ENCODE measurements at regions not wholly inside any gene's neighbourhood (a gene's known extent, or its start where the extent isn't known, plus 50 kb on each side); places are given as distances from the start of the nearest gene placed in this dataset.
"Not testable (repeated sequence)": the region's sequence is repeated elsewhere in the genome, so short reads cannot be mapped to it uniquely, and the experiment has no call there.

DNA sequence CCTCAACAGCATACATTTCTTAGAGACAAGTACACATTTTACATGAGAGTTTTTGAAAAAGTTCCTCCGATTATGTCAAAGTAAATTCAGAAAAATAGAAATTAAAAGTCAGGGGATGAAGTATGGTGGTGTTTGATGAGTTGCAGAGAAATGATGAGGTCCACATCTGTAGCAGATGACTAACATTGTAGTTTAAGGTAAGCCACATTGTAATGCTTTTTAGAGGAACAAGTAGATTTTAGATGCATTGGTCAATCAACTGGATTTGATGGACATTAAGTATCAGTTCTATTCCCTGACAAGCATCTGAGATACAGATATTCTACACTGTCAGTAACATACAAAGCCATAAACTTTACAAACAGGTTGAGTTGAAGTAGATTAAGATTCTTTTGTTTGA lies 402.4 kb upstream of the RORB start:
- no peaks in the 10 kb centered on the region for H3K9me3 ChIP-seq
- no peaks in the 10 kb centered on the region for H3K27me3 ChIP-seq
- intact Hi-C loops (cut with DNase I): no loop called here
- no peaks in the 10 kb centered on the region for H3K4me1 ChIP-seq
- no peak overlapping the region for H3K27ac ChIP-seq (replicated peaks in 1 of 4)
- 94% methylated on average over 1 of the region's 1 CpG for WGBS
- DNase-seq (ENCODE audit: extremely low spot score): no peak
- H3K36me3 ChIP-seq: no peaks in the 10 kb centered on the region
- no peak overlapping the region for H3K4me3 ChIP-seq
- no peak for TF ChIP-seq EP300 (IDR thresholded peaks at IDR 0.05)
- no peak for TF ChIP-seq POLR2A (IDR thresholded peaks at IDR 0.05; ENCODE audit: low read depth)
- TF ChIP-seq POLR2AphosphoS5 (IDR thresholded peaks at IDR 0.05): no peak
- TF ChIP-seq, protein P1, sequence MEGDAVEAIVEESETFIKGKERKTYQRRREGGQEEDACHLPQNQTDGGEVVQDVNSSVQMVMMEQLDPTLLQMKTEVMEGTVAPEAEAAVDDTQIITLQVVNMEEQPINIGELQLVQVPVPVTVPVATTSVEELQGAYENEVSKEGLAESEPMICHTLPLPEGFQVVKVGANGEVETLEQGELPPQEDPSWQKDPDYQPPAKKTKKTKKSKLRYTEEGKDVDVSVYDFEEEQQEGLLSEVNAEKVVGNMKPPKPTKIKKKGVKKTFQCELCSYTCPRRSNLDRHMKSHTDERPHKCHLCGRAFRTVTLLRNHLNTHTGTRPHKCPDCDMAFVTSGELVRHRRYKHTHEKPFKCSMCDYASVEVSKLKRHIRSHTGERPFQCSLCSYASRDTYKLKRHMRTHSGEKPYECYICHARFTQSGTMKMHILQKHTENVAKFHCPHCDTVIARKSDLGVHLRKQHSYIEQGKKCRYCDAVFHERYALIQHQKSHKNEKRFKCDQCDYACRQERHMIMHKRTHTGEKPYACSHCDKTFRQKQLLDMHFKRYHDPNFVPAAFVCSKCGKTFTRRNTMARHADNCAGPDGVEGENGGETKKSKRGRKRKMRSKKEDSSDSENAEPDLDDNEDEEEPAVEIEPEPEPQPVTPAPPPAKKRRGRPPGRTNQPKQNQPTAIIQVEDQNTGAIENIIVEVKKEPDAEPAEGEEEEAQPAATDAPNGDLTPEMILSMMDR (IDR thresholded peaks at IDR 0.05): no peak

DNA sequence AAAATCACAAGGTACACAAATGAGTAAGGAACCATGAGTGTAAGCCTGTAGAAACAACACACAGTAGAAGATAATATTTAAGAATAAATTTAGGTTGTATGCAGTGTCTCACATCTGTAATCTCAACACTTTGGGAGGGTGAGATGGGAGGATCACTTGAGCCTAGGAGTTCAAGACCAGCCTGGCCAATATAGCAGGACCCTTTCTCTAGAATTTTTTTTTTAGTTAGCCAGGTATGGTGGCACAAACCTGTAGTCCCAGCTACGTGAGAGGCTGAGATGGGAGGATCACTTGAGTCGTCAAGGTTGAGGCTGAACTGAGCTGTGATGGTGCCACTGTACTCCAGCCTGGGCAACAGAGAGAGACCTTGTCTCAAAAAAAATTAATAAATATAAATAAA lies 401.2 kb upstream of the RORB start:
- Histone ChIP-seq H3K27me3 (no peaks in the 10 kb centered on the region), H3K27ac (replicated peaks in 1 of 4) (no peak overlapping the region), H3K4me3 (no peak overlapping the region), H3K4me1 (no peaks in the 10 kb centered on the region), H3K36me3 (no peaks in the 10 kb centered on the region), H3K9me3 (no peaks in the 10 kb centered on the region)
- TF ChIP-seq POLR2AphosphoS5 (IDR thresholded peaks at IDR 0.05) (no peak), POLR2A (IDR thresholded peaks at IDR 0.05; ENCODE audit: low read depth) (no peak), EP300 (IDR thresholded peaks at IDR 0.05) (no peak)
- TF ChIP-seq, protein P1 (IDR thresholded peaks at IDR 0.05): no peak
- WGBS: 88% methylated on average over 2 of the region's 2 CpGs
- no peak for DNase-seq (ENCODE audit: extremely low spot score)
- intact Hi-C loops (cut with DNase I): no loop called here

DNA sequence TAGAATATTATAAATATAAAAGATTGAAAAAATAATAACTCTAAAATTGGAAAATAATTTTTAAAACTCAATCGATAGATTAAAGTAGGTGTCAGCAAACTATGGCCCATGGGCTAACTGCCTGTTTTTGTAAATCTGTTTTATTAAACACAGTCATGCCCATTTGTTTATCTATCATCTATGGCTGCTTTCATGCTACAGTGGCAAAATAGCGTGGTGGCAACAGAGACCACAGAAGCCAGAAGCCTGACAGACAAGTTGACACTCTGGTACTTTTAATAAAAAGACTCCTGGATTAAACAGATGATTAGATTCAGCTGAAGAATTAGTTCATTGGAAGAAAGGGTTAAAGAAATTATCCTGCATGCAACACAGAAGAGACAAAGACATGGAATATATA lies 400.7 kb upstream of the RORB start:
- no peak for DNase-seq (ENCODE audit: extremely low spot score)
- TF ChIP-seq POLR2AphosphoS5 (IDR thresholded peaks at IDR 0.05) (no peak), EP300 (IDR thresholded peaks at IDR 0.05) (no peak), POLR2A (IDR thresholded peaks at IDR 0.05; ENCODE audit: low read depth) (no peak)
- TF ChIP-seq, protein P1 (IDR thresholded peaks at IDR 0.05): no peak
- no peak overlapping the region for H3K27ac ChIP-seq (replicated peaks in 1 of 4)
- H3K36me3 ChIP-seq: no peaks in the 10 kb centered on the region
- intact Hi-C loops (cut with DNase I): no loop called here
- H3K9me3 ChIP-seq: no peaks in the 10 kb centered on the region
- H3K4me3 ChIP-seq: no peak overlapping the region
- H3K27me3 ChIP-seq: no peaks in the 10 kb centered on the region
- WGBS: 84% methylated on average over 2 of the region's 2 CpGs
- H3K4me1 ChIP-seq: no peaks in the 10 kb centered on the region

DNA sequence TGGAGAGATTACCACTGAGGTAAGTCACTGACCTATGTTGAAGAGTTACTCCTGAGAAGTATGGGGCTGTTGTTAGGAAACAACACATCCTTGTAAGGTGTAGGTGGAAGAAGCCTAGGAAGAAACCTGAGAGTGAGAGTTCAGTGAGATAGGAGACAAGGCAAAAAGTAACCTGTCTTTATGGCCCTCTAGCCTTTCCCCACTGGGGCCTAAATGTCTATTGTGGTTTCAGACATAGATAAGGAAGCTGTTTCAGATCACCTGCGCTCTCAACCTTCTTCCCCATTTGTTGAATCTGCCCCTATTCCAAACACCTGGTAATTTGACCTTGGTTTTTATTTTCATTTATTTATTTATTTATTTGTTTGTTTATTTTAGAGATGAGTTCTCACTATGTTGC lies 397.1 kb upstream of the RORB start:
- H3K9me3 ChIP-seq: no peaks in the 10 kb centered on the region
- TF ChIP-seq EP300 (IDR thresholded peaks at IDR 0.05): no peak
- no peak for TF ChIP-seq POLR2AphosphoS5 (IDR thresholded peaks at IDR 0.05)
- TF ChIP-seq POLR2A (IDR thresholded peaks at IDR 0.05; ENCODE audit: low read depth): no peak
- TF ChIP-seq, protein P1 (IDR thresholded peaks at IDR 0.05): no peak
- H3K4me3 ChIP-seq: no peak overlapping the region
- DNase-seq (ENCODE audit: extremely low spot score): no peak
- no peaks in the 10 kb centered on the region for H3K27me3 ChIP-seq
- intact Hi-C loops (cut with DNase I): no loop called here
- no peak overlapping the region for H3K27ac ChIP-seq (replicated peaks in 1 of 4)
- no peaks in the 10 kb centered on the region for H3K4me1 ChIP-seq
- 89% methylated on average over 1 of the region's 1 CpG for WGBS
- no peaks in the 10 kb centered on the region for H3K36me3 ChIP-seq

DNA sequence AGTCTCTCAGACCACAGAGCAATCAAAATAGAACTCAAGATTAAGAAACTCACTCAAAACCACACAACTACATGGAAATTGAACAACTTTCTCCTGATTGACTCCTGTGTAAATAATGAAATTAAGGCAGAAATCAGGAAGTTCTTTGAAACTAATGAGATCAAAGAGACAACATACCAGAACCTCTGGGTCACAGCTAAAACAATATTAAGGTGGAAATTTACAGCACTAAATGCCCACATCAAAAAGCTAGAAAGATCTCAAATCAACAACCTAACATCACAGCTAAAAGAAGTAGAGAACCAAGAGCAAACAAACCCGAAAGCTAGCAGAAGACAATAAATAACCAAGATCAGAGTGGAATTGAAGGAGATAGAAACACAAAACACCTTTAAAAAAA lies 395.0 kb upstream of the RORB start:
- DNase-seq (ENCODE audit: extremely low spot score); H3K4me1 ChIP-seq; H3K36me3 ChIP-seq; intact Hi-C loops (cut with DNase I); H3K27ac ChIP-seq (replicated peaks in 1 of 4); H3K9me3 ChIP-seq; H3K4me3 ChIP-seq; H3K27me3 ChIP-seq: not testable (repeated sequence)
- WGBS: 68% methylated on average over 1 of the region's 1 CpG

Data from esophagus muscularis mucosa (tissue), 4 donors.